ENCODE measurements at regions not wholly inside any gene's neighbourhood (a gene's known extent, or its start where the extent isn't known, plus 50 kb on each side); places are given as distances from the start of the nearest gene placed in this dataset.

DNA sequence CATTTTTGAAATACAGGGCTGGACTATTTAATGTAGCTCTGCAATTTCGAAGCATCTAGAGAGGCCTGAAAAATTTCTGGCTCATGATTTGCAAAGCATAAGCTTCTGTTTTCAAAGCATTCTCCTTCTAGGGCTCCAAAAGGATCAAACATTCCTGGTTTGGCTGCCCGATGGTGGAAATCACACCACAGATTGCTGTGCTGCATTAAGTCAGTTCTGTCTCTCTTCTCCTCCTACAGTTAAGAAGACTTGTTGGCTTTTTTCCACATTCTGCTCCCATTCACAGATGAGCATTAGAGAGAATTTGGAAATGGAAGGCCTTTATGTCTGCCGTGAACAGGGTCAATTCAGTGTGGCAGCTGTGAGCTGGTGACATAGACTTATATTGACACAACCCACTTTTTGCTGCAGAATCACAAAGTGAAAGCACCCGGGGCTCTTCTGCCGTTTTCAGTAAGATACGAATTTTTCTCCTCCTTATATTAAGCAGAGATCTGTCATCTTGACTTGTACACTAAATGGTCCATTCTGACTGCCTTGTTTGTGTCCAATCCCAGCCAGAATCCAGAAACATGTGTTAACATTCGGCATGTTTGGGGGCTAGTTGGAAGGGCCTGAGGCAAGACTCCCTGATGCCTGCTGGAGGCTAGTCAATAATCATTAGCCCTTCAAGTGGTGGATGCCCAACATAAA is 330.8 kb upstream of the DEFB112 start:
- TF ChIP-seq POLR2AphosphoS5 (IDR thresholded peaks at IDR 0.05; ENCODE audit: borderline replicate concordance, low read depth, low read length) (no peak), EZH2 (IDR thresholded peaks at IDR 0.05) (no peak), FOXP2 (optimal IDR thresholded peaks at IDR 0.05; ENCODE audit: control extremely low read depth, extremely low read length, insufficient read depth) (no peak)
